GM18499 (cell line): ENCODE measurements at regions not wholly inside any gene's neighbourhood (a gene's known extent, or its start where the extent isn't known, plus 50 kb on each side); places are given as distances from the start of the nearest gene placed in this dataset.
"Not testable (repeated sequence)": the region's sequence is repeated elsewhere in the genome, so short reads cannot be mapped to it uniquely, and the experiment has no call there.

Source experiments
- ATAC-seq: cut with Tn5 transposase; IDR thresholded peaks from one replicate; pipeline ENCODE4 v1.9.1; 2021; ENCODE audit warnings: moderate number of reproducible peaks; ENCODE audit not compliant: insufficient read depth, unreplicated experiment

GRCh38 chr7:65259864-65260525, 113.7 kb upstream of the ZNF92 start:
- not testable (repeated sequence) for ATAC-seq

- no peak for ATAC-seq
Measured at GRCh38 chr7:65254061-65254460, 119.6 kb upstream of the ZNF92 start.

- no peak for ATAC-seq
Measured at GRCh38 chr7:65251851-65252620, 121.6 kb upstream of the ZNF92 start.

GRCh38 chr7:65250697-65251395, 122.8 kb upstream of the ZNF92 start:
- no peak for ATAC-seq

- no peak for ATAC-seq
Measured at GRCh38 chr7:65250216-65250615, 123.4 kb upstream of the ZNF92 start.

GRCh38 chr7:65247491-65247890, 126.2 kb upstream of the ZNF92 start:
- ATAC-seq = no peak

- ATAC-seq = no peak
Measured at GRCh38 chr7:65239707-65240352, 133.8 kb upstream of the ZNF92 start.

- ATAC-seq = no peak
Measured at GRCh38 chr7:65239324-65239706, 134.3 kb upstream of the ZNF92 start.

GRCh38 chr7:65238785-65239184, 134.9 kb upstream of the ZNF92 start:
- no peak for ATAC-seq

- ATAC-seq = no peak
Measured at GRCh38 chr7:65235586-65235985, 138.1 kb upstream of the ZNF92 start.

GRCh38 chr7:65233409-65234034, 140.1 kb upstream of the ZNF92 start:
- no peak for ATAC-seq

- no peak for ATAC-seq
Measured at GRCh38 chr7:65230231-65230630, 143.4 kb upstream of the ZNF92 start.

- ATAC-seq = no peak
Measured at GRCh38 chr7:65225422-65226006, 148.1 kb upstream of the ZNF92 start.

GRCh38 chr7:65222655-65223054, 151.0 kb upstream of the ZNF92 start:
- ATAC-seq = no peak

GRCh38 chr7:65221683-65222082, 152.0 kb upstream of the ZNF92 start:
- no peak for ATAC-seq

GRCh38 chr7:65219623-65220022, 154.0 kb upstream of the ZNF92 start:
- no peak for ATAC-seq

- no peak for ATAC-seq
Measured at GRCh38 chr7:65216469-65216868, 157.2 kb upstream of the ZNF92 start.

GRCh38 chr7:65213260-65213659, 160.4 kb upstream of the ZNF92 start:
- ATAC-seq = not testable (repeated sequence)

GRCh38 chr7:65199221-65199620, 174.4 kb upstream of the ZNF92 start:
- not testable (repeated sequence) for ATAC-seq
